GM19043 (cell line): ENCODE measurements at regions not wholly inside any gene's neighbourhood (a gene's known extent, or its start where the extent isn't known, plus 50 kb on each side); places are given as distances from the start of the nearest gene placed in this dataset.
"Not testable (repeated sequence)": the region's sequence is repeated elsewhere in the genome, so short reads cannot be mapped to it uniquely, and the experiment has no call there.

ENCODE experiments used
- ATAC-seq: cut with Tn5 transposase; IDR thresholded peaks from one replicate; pipeline ENCODE4 v1.9.1; 2021; ENCODE audit warnings: low read depth; ENCODE audit not compliant: unreplicated experiment

DNA sequence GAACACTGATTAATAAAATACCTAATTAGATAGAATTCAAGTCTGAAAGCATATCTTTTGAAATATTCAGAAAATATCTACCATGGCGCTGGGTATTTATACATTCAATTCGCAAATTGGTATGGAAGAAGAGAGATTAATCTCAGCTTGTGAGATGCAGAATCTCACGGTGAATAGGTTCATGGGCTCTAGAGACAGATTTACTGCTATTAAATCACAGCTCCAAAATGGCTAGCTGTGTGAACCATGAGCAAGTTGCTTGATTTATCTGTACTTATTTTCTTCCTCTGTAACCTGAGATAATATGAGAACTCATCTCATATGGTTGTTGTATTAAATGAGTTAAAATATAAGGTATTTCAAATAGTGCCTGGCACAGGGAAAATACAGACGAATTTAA lies 556.7 kb downstream of the FBXO15 start:
- no peak for ATAC-seq

DNA sequence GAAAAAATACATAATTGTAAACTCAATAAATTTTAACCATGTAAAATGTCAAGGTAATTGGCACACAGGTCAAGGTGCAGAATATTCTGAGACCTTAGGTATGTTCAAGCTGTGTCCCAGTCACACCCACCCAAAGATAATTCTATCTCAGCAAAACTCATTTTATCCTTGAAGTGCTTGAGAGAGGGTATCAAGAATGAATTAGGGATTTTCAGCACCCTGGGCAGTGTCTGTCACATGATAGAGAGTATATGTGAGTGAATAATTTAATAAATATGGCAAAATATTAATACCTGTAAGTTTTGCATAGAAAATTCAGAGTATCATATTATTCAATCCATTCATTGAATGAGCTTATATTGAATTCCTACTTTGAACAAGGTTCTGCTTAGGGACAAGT lies 567.9 kb downstream of the FBXO15 start:
- ATAC-seq, result no peak

DNA sequence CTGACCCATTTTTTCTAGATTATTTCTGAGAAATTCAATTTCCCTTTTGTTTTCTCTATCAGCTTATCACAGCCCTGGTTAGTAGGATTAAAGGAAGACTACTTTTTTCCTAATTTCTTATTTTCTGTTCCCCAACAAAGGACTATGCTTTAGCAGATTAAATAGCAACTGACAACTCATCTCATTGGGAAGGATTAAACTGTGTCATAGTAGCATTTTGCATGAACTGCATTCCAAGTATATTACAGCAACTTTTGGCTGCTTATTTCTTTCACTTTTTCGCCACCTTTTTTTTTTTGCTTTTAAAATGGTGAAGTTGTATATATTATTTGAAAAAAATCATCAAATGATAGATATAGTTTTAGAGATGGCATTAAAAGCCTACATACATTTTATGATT lies 570.3 kb downstream of the FBXO15 start:
- ATAC-seq, result no peak

DNA sequence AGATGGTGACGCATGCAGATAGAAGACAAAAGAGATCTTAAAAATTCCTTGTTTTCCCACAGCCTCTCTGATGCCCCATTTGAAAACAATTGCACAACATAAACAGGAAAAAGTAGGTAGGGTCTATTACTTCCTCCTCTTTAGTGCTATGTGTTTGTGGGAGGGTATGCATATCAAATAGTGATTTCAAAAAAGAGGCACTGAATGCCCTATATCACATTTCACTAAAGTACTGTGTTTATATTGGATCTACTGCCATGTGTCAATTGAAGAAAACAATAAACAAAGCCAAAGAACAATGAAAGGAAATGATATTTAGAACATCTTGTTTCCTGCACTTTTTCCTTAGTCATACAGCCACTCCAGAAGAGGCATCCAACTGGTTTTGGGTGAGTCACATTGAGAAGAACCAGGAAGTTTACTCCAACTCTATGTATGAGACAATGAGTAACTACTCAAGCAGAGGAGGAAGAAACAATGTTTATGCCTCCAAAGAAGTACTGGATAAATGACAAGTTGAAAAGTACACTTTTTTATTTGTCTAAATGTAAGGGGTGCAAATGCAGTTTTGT lies 583.6 kb downstream of the FBXO15 start:
- no peak for ATAC-seq

DNA sequence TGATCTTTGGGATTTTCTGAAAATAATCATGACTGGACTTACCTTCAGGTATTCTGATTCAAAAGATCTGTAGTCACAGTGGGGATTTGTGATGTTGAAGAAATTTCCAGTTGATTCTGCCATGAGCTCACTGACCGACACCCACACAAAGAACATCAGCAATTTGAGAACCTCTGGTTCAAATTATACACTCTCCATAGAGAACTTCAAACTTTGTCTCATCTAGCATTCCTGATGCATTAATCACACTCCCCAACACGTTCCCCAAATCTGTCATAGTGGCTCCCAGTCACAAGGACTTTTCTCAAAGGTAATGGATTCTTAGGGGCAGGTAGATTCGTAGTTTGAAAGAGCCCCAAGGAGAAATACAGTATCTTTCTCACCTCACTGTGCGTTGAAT lies 584.3 kb downstream of the FBXO15 start:
- ATAC-seq, result no peak

DNA sequence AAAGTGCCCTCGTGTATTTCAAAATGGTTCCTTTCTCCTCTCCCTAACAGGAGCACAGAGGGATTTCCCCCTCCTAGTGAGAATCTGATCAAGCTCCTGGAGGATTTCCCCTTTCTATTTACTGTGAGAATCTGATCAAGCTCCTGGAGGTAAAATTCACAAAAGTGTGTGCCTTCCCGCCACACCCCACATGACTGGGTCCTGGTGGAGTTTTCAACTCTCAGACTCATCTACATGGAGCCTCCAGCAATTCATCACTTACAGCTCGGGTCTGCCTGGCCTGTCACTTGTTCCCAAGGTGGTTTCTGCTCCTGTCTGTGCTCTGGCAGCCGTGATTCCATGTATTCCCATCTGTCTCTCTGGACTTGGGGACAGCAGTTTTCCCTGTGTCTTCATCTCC lies 590.7 kb downstream of the FBXO15 start:
- no peak for ATAC-seq

DNA sequence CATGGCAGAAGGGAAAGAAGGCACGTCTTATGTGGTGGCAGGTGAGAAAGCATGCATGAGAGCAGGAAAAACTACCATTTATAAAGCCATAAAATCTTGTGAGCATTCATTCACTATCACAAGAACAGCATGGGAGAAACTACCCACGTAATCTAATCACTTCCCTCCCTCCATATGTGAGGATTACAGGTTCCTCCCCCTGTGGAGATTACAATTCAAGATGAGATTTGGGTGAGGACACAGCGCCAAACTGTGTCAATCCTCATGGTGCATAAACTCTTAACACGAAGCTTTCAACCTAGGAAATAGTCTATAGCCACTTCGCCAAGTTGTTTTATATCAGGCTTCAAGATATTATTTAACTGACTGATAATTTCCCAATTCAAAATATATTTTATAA lies 595.5 kb downstream of the FBXO15 start:
- ATAC-seq, result no peak

DNA sequence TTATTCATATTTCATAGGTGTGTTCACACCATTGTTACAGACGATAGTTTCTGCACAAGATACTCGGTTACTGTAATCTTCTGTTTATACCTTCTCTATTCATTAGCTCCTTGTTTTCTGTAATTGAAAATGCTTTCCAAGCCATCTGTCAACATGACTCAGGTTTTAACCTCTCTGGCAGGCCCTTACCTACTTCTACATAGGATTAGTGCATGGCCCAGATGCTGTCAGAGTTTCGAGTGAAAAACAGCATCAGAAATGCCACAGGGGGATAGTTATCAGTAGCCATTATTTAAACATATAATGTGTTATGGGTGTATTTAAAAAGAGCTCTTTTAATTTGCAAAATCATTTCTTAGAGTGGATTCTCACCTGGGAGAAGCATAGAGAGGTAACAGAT lies 596.4 kb downstream of the FBXO15 start:
- no peak for ATAC-seq

DNA sequence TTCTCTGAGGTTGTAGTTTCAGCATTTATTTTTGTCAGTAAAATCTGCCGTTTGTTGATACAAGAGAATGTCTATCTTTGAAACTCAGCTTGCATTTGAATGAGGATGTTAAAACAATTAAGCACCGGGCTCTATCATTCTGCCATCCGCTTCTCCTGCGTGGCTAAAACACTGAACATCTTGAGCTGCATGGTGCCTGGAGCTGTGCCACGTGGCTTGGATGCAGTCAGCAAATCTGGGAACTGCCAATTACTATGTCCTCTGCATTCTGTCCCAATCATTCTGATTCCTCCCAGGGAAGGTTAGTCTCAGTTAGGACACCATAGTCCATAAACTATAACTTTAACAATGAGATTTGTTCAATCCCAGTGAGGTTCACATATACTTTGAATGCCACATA lies 598.4 kb downstream of the FBXO15 start:
- ATAC-seq, result no peak

DNA sequence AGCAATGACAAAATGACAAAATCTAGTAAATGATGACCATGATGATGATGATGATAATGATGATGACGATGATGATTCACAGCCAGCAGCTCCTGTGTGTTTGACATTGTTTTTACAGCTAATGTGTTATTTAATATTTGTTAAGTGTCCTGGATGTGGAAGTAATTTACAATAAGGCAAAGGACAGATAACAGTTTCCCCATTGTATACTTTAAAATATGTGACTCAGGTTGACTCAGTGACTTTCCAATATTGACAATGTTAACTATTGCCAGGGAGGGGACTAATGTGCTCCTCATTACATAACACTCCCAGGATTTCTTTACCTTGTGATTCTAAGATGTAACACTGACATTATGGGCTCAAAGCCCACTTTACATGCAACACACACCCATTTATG lies 602.2 kb downstream of the FBXO15 start:
- ATAC-seq, result no peak

DNA sequence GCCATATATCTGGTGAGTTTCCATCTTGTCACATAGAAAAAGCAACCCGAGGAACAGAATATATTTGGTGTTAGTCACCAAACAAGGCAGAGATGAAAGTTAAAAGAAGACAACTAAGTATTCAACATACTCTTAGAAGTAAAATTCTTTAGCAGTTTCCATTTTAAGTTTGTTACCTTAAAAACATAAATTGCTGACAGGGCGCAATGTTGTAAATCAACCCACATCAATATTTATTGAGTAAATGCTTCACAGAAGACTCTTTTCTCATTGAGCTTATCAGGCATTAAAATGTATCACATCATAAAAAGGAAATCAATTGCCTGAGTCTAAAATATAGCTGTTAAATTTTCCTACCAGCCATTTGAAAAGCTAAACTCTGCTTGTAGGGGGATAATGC lies 603.0 kb downstream of the FBXO15 start:
- no peak for ATAC-seq

DNA sequence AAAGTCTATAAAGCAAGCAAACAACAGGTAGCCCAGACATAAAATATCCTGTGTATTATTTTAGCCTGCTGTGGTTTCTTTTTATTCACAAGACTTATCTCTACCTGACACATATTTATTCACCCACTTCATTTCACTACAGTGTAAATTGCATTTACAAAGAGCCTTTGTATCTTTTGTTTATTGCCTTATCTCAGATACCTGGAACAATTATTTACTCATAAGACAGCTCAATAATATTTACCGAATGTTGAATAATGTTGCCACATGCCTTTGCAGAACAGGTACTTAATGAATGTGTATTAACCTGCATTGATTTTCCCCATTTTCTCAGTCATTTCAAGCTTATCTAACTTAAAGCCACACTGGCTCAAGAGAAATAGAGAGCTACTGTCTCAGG lies 603.6 kb downstream of the FBXO15 start:
- ATAC-seq, result no peak

DNA sequence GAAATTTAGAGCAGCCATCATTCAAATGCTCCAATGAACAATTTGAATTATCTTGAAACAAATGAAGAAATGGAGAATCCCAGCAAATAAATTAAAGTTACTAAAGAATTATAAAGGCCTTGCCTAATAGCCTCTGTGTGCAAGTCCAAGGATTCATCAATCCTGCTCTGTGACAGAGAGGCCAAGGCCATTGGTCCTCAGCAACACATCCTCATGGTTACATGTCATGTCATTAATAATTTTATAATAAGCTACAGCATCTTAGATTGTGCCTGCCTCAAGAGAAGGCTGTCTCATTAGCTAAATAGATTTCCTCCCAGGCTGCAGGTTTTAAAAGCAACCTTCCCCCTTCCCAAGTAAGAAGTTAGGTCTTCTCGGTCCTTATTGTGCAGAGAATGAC lies 611.6 kb downstream of the FBXO15 start:
- ATAC-seq, result no peak

DNA sequence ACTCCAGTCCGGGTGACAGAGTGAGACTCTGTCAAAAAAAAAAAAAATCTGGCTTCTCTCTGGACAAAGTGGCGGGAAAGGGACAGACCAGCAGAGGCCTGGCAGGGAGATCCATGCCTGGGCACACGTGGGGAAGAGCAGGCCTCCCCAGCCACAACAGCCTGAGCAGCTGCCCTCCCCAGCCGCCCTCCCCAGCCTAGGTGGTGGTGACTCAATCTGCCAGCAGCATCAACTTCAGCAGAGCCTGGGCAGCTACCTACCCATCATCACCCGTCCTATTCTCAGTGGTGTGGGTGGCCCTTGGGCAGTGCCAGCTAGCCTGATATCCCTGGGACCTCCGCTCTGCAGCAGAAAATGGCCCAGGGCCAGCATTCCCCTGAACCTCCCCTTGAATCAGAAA lies 612.4 kb downstream of the FBXO15 start:
- no peak for ATAC-seq

DNA sequence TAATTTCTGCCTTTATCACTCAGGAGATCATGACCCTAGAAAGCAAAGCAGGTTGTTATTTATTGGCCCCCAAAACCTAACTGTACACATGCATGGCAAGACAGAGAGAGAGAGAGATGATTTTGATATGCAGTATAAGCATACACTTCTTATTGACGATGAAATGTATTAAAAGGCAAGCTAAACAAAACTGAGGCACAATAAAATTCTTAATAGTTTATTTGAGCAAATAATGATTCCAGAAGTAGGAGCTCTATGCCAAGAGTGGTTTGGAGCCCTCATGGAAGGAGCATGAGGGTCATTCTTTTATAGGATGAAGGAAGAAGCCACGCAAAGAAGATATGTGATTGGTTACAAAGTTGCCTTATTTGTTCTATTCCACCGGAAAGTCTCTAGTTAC lies 616.0 kb downstream of the FBXO15 start:
- no peak for ATAC-seq

DNA sequence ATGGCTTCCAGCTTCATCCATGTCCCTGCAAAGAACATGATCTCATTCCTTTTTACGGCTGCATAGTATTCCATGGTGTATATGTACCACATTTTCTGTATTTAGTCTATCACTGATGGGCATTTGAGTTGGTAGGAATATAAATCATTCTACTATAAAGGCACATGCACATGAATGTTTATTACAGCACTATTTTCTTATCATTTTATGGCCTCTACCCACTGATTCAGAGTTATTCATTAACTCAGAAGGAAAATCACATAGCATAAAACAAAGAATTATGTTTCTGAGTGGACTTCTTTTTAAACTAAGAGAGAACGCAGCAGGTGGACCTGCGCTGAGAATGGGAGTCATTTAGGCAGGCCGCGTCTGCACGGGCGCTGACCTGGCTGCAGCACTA lies 619.6 kb downstream of the FBXO15 start:
- no peak for ATAC-seq

DNA sequence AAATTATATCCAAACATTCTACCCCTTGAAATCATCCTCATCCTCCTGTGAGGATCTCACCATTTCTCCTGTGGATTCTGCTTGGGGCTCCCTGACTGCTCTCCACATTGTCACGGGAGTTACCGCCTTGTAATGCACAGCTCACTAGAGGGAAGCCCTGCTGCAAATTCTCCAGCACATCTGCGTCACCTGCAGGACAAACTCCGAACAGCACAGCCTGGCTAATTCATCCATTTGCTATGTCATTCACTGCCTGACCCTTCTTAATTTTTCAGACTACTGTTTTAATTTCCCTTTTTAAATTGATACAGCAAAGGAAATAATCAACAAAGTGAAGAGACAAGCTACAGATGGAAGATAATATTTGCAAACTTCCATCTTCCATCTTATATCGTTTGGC lies 627.4 kb downstream of the FBXO15 start:
- no peak for ATAC-seq

DNA sequence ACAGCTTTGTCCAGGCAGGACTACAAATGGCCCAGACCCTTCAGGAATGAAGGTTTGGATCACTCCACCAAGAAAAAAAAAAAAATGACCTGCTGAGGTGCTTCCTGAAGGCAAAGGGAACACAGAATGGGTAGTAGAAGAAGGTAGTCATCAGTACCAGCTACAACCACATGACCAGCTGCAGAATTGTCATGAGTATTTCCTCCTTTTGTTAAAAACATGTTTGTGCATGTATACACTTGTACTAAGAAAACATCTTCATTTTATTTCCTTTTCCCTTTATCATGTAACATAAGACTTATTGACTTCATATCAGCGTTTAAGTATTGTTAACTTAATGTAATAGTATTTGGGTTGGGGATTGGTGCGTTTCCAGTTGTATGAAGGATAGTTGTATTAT lies 631.6 kb downstream of the FBXO15 start:
- ATAC-seq, result not testable (repeated sequence)

DNA sequence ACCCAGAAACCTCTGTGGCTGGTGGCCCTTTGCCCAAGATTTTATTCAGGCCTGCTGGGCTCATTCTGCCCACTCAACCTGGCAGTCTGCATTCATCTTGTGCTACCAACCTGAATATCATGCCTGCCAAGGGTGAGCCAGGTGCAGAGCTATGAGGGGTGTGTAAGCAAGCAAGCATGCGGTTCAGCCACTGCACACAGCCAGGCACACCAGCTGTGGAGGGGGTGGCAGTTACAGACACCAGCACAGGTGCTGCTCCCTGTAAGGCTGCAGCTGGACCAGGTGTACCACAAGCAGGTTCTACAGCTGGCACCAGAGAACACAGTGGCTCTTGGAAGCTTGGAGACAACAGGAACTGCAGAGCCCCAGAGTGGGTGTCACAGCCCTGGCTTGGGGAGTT lies 633.2 kb downstream of the FBXO15 start:
- ATAC-seq, result no peak

DNA sequence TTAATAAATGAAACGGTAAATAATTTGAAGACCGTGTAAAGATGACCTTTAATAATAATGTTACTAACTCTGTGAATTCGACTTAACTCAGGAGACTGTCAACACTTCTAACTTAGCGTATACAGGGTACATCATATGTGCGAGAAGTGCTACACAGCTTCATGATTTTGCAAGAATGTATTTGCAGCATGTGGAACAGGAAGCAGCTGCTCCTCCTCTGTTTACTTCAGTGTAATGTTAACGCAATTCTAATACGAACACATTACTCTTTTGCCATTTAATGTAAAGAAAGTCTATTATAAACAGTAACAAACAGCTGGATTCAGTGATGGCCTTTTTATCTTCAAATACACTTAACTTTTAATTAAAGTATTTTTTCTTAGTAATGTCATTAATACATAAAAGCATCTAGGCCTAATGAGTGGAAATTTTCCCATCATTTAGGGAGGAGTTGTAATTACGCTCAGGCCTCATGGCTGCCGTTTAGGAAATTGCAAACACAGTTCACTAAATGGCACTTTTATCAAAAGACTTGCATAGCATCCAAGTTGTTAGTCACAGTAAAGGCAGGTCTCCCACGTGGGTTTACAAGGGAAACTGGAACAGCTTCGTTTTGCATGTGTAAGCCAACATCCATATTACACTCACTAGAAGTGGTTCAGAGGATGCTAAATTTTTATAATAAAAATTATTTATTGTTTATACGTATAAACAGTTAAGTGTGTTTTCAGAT lies 635.7 kb downstream of the FBXO15 start:
- ATAC-seq, result no peak

DNA sequence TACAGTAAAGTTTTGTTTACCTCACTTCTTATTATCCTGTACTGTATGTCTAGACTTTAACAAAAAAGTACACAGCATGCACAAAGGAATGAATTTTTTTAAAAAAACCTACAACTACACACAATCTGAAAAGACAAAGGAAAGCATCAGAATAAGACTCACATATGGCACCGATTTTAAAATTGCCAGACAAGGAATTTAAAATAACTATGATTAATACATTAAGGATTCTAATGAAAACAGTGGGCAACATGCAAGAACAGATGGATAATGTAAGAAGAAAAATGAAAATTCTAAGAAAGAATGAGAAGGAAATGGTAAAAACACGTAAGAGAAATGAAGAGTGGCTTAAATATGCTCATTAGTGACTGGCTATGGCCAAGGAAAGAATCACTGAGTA lies 638.2 kb downstream of the FBXO15 start:
- ATAC-seq, result no peak

DNA sequence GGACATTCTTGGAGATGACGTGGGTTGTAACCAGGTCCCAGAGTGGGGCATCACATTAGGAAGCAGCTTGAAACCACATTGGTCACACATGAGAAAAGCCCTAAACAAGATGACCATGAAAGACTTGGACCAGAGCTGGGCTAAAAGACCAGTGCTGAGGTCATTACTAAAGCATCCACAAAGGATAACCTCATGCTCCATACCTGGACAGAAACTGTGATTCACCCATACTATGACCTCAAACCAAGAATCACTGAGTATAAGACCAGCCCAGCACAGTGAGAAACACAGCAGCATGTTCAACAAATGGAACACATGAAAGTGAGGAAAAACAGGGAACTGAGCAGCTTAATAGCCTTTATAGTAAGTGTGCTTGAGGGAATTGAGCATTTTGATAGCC lies 635.5 kb upstream of the NETO1 start:
- ATAC-seq, result no peak

DNA sequence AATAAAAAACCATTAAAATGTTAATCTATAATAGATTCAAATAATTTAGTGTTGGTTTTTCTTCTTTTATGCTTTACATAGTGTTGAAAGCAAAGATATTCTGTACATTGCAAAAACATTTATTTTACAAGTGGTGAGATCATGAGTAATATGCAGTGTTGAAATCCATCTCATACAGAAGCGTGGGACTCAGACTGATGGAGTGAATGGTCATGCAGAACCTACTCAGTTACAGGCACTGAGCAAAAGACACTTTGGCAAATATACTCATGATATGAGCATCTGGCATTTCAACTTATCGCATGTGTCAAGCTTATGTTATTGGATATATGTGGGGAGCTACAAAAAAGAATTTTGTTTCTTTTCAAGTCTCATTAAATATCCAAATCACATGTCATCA lies 620.2 kb upstream of the NETO1 start:
- no peak for ATAC-seq
